SK-N-SH treated with all-trans-retinoic acid at 6 μM for 48 hours (cell line): ENCODE measurements at regions not wholly inside any gene's neighbourhood (a gene's known extent, or its start where the extent isn't known, plus 50 kb on each side); places are given as distances from the start of the nearest gene placed in this dataset.

Experiments used
- ATAC-seq: fragments of 200-7000 bp; cut with Tn5 transposase; 3 replicates; pipeline ENCODE4 v1.9.1; 2020; ENCODE audit warnings: mild to moderate bottlenecking, moderate library complexity
- ARNTL ChIP-seq: fragments of 450-650 bp; formaldehyde crosslinking; IDR thresholded peaks from 2 replicates; pipeline ENCODE4 v1.5.0; 2020; ENCODE audit warnings: low read depth, mild to moderate bottlenecking, moderate library complexity, borderline replicate concordance
- BACH2 ChIP-seq: fragments of 250-450 bp; sonication (Bioruptor Pico); IDR thresholded peaks from 2 replicates; pipeline ENCODE4 v1.9.0; 2021; ENCODE audit warnings: mild to moderate bottlenecking, borderline replicate concordance
- CSDC2 ChIP-seq: fragments of 250-450 bp; sonication (Bioruptor Pico); IDR thresholded peaks from 2 replicates; pipeline ENCODE4 v1.5.0; 2020; ENCODE audit warnings: mild to moderate bottlenecking, moderate library complexity
- ESRRG ChIP-seq: fragments of 250-450 bp; sonication (Bioruptor Pico); IDR thresholded peaks from 2 replicates; pipeline ENCODE4 v1.6.1; 2021; ENCODE audit warnings: mild to moderate bottlenecking
- GLIS3 ChIP-seq: fragments of 250-450 bp; sonication (Bioruptor Pico); IDR thresholded peaks from 2 replicates; pipeline ENCODE4 v1.5.0; 2020; ENCODE audit warnings: mild to moderate bottlenecking, moderate library complexity
- ISL1 ChIP-seq: fragments of 250-450 bp; sonication (Bioruptor Pico); IDR thresholded peaks from 2 replicates; pipeline ENCODE4 v2.1.2; 2022; ENCODE audit warnings: mild to moderate bottlenecking, moderate library complexity
- OSR1 ChIP-seq: fragments of 250-450 bp; sonication (Bioruptor Pico); IDR thresholded peaks from 2 replicates; pipeline ENCODE4 v1.8.0; 2022; ENCODE audit warnings: moderate library complexity, mild to moderate bottlenecking, inconsistent platforms
- PPARA ChIP-seq: fragments of 250-450 bp; sonication (Bioruptor Pico); IDR thresholded peaks from 2 replicates; pipeline ENCODE4 v1.5.0; 2020; ENCODE audit warnings: mild to moderate bottlenecking, borderline replicate concordance
- RARB ChIP-seq: fragments of 250-450 bp; sonication (Bioruptor Pico); IDR thresholded peaks from 2 replicates; pipeline ENCODE4 v1.8.0; 2021; ENCODE audit warnings: mild to moderate bottlenecking, moderate library complexity
- SNAI2 ChIP-seq: fragments of 250-450 bp; sonication (Bioruptor Pico); IDR thresholded peaks from 2 replicates; pipeline ENCODE4 v1.5.0; 2020; ENCODE audit warnings: mild to moderate bottlenecking, moderate library complexity
- TCF4 ChIP-seq: fragments of 250-450 bp; sonication (Bioruptor Pico); IDR thresholded peaks from 2 replicates; pipeline ENCODE4 v1.8.0; 2021; ENCODE audit warnings: mild to moderate bottlenecking, moderate library complexity, borderline replicate concordance
- TOX ChIP-seq: fragments of 250-450 bp; sonication (Bioruptor Pico); IDR thresholded peaks from 2 replicates; pipeline ENCODE4 v1.8.0; 2021; ENCODE audit warnings: mild to moderate bottlenecking, moderate library complexity, borderline replicate concordance
- ZC3H10 ChIP-seq: fragments of 250-450 bp; sonication (Bioruptor Pico); IDR thresholded peaks from 2 replicates; pipeline ENCODE4 v1.5.1; 2021; ENCODE audit warnings: mild to moderate bottlenecking, moderate library complexity
- ZFP3 ChIP-seq: fragments of 250-450 bp; sonication (Bioruptor Pico); IDR thresholded peaks from 2 replicates; pipeline ENCODE4 v1.5.0; 2020; ENCODE audit warnings: mild to moderate bottlenecking, moderate library complexity
- ZFP30 ChIP-seq: fragments of 450-650 bp; formaldehyde crosslinking; IDR thresholded peaks from 2 replicates; pipeline ENCODE4 v1.5.0; 2022; ENCODE audit warnings: mild to moderate bottlenecking, moderate library complexity
- ZNF565 ChIP-seq: fragments of 450-650 bp; formaldehyde crosslinking; conservative IDR thresholded peaks from 2 replicates; pipeline ENCODE4 v1.5.0; 2020; ENCODE audit warnings: low read depth, mild to moderate bottlenecking, moderate library complexity
- ZNF70 ChIP-seq: fragments of 450-650 bp; formaldehyde crosslinking; IDR thresholded peaks from 2 replicates; pipeline ENCODE4 v1.5.0; 2020; ENCODE audit warnings: mild to moderate bottlenecking, moderate library complexity
- ZNF8 ChIP-seq: fragments of 450-650 bp; formaldehyde crosslinking; IDR thresholded peaks from 2 replicates; pipeline ENCODE4 v1.5.0; 2020; ENCODE audit warnings: mild to moderate bottlenecking, moderate library complexity
- TF ChIP-seq, protein P1 (sequence below): fragments of 250-450 bp; sonication (Bioruptor Pico); IDR thresholded peaks from 2 replicates; pipeline ENCODE4 v1.8.0; 2021; ENCODE audit warnings: low read depth, mild to moderate bottlenecking, moderate library complexity, borderline replicate concordance
- TF ChIP-seq, protein P2 (sequence below): fragments of 250-450 bp; sonication (Bioruptor Pico); IDR thresholded peaks from 2 replicates; pipeline ENCODE4 v1.5.1; 2021; ENCODE audit warnings: mild to moderate bottlenecking, moderate library complexity
- TF ChIP-seq, protein P3 (sequence below): fragments of 250-450 bp; sonication (Bioruptor Pico); IDR thresholded peaks from 2 replicates; pipeline ENCODE4 v1.5.1; 2020; ENCODE audit warnings: low read depth, mild to moderate bottlenecking, moderate library complexity
- TF ChIP-seq, protein P4 (sequence below): fragments of 250-450 bp; sonication (Bioruptor Pico); IDR thresholded peaks from 2 replicates; pipeline ENCODE4 v1.8.0; 2020; ENCODE audit warnings: mild to moderate bottlenecking, moderate library complexity, borderline replicate concordance

DNA sequence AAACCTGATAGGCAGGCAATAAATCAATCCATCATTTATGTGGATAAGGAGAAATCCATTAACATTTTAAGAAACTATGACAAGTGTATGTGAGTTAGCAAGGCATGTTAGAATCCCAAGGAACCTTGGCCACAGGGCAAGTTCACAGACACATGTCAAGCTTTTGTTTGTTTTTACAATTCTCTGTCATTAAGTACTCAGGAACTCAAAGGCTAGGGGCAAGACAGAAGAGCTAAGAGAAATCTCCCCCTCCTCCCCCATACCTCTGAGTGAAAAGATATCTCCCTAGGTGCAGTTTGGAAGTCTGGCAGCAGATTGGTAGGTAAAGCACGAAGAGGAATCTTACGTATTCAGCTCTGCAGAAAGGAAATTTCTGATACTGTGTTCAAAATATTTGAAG lies 348.1 kb downstream of the IRS1 start:
- no peak for ATAC-seq
- TF ChIP-seq CSDC2 (no peak), ESRRG (CRISPR knock-in tag) (no peak), ZFP3 (CRISPR knock-in tag) (no peak), PPARA (CRISPR knock-in tag) (no peak), RARB (CRISPR knock-in tag) (no peak), ISL1 (no peak), SNAI2 (CRISPR knock-in tag) (no peak), BACH2 (CRISPR knock-in tag) (no peak), ARNTL (no peak), ZNF565 (CRISPR knock-in tag) (no peak), OSR1 (CRISPR knock-in tag) (no peak), ZFP30 (CRISPR knock-in tag) (no peak), ZC3H10 (no peak), ZNF8 (no peak), ZNF70 (CRISPR knock-in tag) (no peak)
- TF ChIP-seq, protein P1, sequence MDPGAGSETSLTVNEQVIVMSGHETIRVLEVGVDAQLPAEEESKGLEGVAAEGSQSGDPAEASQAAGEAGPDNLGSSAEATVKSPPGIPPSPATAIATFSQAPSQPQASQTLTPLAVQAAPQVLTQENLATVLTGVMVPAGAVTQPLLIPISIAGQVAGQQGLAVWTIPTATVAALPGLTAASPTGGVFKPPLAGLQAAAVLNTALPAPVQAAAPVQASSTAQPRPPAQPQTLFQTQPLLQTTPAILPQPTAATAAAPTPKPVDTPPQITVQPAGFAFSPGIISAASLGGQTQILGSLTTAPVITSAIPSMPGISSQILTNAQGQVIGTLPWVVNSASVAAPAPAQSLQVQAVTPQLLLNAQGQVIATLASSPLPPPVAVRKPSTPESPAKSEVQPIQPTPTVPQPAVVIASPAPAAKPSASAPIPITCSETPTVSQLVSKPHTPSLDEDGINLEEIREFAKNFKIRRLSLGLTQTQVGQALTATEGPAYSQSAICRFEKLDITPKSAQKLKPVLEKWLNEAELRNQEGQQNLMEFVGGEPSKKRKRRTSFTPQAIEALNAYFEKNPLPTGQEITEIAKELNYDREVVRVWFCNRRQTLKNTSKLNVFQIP (CRISPR knock-in tag), result no peak
- TF ChIP-seq, protein P2, sequence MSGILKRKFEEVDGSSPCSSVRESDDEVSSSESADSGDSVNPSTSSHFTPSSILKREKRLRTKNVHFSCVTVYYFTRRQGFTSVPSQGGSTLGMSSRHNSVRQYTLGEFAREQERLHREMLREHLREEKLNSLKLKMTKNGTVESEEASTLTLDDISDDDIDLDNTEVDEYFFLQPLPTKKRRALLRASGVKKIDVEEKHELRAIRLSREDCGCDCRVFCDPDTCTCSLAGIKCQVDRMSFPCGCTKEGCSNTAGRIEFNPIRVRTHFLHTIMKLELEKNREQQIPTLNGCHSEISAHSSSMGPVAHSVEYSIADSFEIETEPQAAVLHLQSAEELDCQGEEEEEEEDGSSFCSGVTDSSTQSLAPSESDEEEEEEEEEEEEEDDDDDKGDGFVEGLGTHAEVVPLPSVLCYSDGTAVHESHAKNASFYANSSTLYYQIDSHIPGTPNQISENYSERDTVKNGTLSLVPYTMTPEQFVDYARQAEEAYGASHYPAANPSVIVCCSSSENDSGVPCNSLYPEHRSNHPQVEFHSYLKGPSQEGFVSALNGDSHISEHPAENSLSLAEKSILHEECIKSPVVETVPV (CRISPR knock-in tag), result no peak
- TF ChIP-seq, protein P3, sequence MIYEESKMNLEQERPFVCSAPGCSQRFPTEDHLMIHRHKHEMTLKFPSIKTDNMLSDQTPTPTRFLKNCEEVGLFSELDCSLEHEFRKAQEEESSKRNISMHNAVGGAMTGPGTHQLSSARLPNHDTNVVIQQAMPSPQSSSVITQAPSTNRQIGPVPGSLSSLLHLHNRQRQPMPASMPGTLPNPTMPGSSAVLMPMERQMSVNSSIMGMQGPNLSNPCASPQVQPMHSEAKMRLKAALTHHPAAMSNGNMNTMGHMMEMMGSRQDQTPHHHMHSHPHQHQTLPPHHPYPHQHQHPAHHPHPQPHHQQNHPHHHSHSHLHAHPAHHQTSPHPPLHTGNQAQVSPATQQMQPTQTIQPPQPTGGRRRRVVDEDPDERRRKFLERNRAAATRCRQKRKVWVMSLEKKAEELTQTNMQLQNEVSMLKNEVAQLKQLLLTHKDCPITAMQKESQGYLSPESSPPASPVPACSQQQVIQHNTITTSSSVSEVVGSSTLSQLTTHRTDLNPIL (CRISPR knock-in tag), result no peak
- TF ChIP-seq, protein P4, sequence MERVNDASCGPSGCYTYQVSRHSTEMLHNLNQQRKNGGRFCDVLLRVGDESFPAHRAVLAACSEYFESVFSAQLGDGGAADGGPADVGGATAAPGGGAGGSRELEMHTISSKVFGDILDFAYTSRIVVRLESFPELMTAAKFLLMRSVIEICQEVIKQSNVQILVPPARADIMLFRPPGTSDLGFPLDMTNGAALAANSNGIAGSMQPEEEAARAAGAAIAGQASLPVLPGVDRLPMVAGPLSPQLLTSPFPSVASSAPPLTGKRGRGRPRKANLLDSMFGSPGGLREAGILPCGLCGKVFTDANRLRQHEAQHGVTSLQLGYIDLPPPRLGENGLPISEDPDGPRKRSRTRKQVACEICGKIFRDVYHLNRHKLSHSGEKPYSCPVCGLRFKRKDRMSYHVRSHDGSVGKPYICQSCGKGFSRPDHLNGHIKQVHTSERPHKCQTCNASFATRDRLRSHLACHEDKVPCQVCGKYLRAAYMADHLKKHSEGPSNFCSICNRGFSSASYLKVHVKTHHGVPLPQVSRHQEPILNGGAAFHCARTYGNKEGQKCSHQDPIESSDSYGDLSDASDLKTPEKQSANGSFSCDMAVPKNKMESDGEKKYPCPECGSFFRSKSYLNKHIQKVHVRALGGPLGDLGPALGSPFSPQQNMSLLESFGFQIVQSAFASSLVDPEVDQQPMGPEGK, result no peak

DNA sequence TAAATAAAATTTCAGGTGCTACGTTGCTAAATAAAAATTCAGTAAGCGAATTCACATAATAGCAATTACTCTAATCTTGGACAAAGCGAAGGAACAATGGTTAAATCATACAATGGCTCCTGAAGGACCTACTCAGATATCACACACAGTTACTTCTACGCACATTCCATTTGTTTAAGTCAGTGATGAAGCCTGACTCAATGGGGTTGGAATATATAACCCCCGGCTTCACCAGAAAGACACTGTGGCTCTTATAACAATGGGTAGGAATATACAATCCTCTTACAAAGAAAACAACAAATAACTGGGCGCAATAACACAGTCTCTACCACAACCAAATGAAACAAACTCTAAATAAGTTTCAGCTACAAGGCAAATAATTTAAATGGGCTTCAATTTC lies 349.5 kb downstream of the IRS1 start:
- ATAC-seq, result no peak
- TF ChIP-seq, protein P4, result no peak
- no peak for TF ChIP-seq TOX
- no peak for TF ChIP-seq SNAI2 (CRISPR knock-in tag)
- TF ChIP-seq CSDC2, result no peak
- TF ChIP-seq ESRRG (CRISPR knock-in tag), result no peak
- TF ChIP-seq, protein P2 (CRISPR knock-in tag), result no peak
- no peak for TF ChIP-seq GLIS3 (CRISPR knock-in tag)
- no peak for TF ChIP-seq ZNF565 (CRISPR knock-in tag)
- TF ChIP-seq, protein P3 (CRISPR knock-in tag), result no peak
- no peak for TF ChIP-seq ISL1
- no peak for TF ChIP-seq RARB (CRISPR knock-in tag)
- no peak for TF ChIP-seq ZNF70 (CRISPR knock-in tag)
- TF ChIP-seq OSR1 (CRISPR knock-in tag), result no peak
- TF ChIP-seq ZC3H10, result no peak
- TF ChIP-seq ARNTL, result no peak
- no peak for TF ChIP-seq TCF4
- no peak for TF ChIP-seq PPARA (CRISPR knock-in tag)
- no peak for TF ChIP-seq BACH2 (CRISPR knock-in tag)
